ENCODE measurements at regions not wholly inside any gene's neighbourhood (a gene's known extent, or its start where the extent isn't known, plus 50 kb on each side); places are given as distances from the start of the nearest gene placed in this dataset.

DNA sequence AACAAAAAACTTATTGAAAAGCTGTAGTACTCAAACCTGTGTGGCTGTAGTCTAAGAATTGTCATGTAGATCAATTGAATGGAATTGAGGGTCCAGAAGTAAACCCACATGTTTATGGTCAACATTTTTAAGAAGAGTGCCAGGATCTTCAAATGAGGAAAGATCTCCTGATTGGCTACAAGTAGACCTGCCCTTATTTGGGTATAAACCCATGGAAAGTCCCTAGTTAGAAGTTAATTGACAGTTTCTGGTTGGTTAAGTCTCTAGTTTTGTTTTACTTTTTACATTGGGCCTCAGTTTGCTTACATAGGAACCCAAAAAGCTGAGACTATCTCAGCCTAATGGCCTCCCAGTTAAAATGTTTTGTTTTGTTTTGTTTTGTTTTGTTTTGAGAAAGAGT lies 91.9 kb upstream of the RESF1 start:
- no peak for DNase-seq (ENCODE audit: low spot score)

DNA sequence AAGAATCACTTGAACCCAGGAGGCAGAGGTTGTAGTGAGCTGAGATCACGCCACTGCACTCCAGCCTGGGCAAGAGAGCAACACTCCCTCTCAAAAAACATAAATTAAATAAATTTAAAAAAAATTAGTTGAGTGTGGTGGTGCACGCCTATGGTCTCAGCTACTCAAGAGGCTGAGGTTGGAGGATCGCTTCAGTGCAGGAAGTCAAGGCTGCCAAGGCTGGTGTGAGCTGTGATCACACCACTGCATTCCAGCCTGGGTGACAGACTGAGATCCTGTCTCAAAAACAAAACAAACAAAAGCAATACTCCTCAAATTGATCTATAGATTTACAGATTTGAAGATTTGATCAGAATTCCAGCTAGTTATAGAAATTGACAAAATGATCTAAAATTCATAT lies 92.7 kb upstream of the RESF1 start:
- DNase-seq (ENCODE audit: low spot score) = no peak

DNA sequence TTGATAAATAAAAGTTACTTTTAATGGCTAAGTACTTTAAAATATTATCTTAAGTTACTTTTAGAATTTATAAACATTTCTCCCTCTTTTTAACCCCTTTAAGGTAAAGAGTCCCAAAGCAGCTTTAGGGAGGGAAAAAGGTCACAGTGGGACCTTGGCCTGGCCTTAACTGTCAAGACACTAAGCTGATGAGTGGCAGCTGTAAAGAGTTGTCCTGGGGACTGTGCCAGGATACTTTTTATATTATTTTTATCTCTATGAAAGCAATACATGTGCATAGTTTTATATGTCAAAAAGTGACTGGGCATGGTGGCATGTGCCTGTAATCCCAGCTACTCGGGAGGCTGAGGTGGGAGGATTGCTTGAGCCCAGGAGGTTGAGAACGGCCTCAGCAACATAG lies 94.2 kb upstream of the RESF1 start:
- no peak for DNase-seq (ENCODE audit: low spot score)

DNA sequence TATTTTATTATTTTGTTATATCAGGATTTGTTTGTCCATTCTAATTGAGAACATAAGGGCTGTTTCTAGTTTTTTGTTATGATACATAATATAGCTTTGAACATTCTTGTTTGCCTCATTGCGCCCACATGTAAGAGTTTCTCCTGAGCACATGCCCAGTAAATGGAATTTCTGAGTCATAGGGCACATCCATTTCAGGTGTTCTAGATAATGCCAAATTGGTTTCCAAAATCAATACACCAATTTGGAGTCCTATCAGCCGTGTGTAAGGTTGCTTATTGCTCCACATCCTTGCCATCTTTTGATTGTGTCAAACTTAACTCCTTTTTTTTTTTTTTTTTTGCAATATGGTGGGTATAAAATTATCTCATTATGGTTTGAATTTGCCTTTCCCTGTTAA lies 97.9 kb upstream of the RESF1 start:
- no peak for DNase-seq (ENCODE audit: low spot score)

DNA sequence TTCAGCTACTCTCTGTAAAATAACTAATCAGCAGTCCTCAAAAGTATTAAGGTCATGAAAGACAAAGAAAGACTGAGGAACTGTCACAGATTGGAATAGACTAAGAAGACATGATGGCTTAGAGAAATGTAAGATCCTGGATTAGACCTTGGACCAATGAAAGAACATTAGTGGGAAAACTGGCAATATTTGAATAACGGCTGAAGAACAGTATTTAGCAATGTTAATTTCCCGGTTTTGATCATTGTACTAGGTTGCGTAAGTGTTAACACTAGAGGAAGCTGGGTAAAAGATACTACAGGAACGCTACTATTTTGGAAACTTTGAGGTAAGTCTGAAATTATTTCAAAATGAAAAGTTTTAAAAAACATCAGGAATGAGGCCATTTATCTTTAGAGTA lies 98.8 kb upstream of the RESF1 start:
- no peak for DNase-seq (ENCODE audit: low spot score)

DNA sequence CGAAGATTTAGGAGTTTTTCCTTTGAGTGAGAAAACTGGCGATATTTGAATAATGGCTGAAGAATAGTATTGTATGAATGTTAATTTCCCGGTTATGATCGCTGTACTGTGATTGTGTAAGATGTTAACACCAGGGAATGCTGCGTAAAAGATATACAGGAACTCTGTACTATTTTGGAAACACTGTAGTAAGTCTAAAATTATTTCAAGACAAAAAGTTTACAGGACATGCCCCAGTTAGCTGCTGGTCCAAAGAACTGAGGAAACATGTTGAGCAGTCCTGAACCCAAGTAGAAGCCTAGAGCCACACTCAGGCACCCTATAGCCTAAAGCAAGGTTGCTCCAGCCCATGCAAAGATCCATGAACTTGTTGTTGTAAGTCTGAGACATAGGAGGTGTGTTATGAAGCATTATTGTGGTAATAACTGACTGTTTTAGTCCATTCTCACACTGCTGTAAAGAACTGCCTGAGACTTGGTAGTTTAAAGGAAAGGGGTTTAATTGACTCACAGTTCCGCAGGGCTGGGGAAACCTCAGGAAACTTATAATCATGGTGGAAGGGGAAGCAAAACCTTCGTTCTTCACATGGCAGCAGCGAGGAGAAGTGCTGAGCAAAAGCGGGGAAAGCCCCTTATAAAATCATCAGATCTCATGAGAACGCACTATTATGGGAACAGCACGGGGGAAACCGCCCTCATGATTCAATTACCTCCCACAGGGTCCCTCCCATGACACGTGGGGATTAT lies 99.8 kb upstream of the RESF1 start:
- DNase-seq (ENCODE audit: low spot score) = no peak

DNA sequence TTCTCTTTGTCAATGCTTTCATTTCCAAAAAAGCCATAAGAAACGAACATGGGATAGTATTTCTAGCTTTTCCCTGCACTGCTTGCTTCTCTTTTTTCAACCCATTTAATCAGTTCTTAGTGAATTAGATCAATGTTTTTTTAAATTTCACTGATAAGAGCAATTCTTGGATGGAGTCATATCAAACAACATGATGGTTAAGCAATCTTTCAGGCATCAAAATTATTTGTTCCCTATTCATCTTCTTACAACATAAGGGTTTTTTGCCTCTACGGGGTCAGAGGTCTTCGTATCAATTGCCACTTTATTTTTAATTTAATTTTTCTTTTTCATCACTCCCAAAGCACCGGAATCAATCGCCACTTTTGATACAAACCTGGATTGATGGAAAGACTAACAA lies 103.8 kb upstream of the RESF1 start:
- DNase-seq (ENCODE audit: low spot score) = no peak

DNA sequence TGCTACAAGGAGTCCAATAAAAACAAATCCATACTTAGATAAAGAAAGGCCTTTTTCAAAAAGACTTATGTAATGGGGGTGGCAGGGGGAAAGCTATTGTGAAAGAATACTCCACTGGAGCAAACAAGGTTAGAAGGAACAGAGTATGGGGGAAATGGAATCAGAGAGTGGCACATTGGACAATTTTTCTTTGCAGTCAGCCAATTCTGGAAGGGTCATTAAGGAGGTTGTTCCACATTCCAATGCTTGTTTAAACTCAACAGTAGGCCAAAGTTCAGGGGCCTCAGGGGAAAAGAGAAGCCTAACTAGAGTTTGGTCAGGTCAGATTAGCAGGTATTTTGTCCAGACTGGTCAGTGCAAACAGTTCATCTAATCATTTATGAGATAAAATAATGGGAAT lies 105.2 kb upstream of the RESF1 start:
- DNase-seq (ENCODE audit: low spot score) = no peak

DNA sequence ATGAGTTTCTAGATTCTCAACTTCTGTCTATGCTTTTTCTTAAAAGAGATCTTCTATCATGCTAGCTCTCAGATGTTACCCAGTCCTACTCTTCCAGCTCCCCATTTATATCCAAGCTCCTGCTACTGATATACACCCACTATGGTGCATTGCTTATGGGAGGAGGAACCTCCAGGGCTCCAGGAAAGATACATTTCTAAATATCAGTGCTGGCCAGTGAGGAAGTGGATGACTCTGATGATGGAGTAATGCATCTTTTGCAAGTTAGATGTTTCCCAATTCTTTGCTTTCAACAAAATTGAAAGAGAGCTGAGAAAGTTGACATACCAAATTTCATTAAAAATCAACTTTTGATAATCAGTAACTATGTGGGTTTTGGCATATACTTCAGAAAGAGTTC lies 105.7 kb upstream of the RESF1 start:
- DNase-seq (ENCODE audit: low spot score) = no peak

DNA sequence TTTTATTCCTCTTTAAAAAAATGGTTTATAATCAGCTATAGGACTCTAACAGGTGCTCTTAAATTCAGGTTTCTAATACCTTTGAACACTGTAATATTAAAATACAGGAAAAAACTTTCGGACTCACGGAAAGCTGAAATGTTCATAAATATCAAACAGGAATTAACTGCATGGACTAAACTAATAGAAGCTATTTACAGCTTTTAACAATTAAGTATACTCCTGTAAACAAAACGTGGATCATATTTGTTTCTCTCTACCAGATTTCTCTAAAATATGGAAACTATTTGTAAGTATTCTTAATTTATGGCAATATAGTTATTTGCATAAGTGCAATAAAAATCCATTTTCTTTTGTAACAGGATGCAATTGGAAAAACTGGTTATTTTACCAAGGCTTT lies 108.9 kb upstream of the RESF1 start:
- DNase-seq (ENCODE audit: low spot score) = no peak

DNA sequence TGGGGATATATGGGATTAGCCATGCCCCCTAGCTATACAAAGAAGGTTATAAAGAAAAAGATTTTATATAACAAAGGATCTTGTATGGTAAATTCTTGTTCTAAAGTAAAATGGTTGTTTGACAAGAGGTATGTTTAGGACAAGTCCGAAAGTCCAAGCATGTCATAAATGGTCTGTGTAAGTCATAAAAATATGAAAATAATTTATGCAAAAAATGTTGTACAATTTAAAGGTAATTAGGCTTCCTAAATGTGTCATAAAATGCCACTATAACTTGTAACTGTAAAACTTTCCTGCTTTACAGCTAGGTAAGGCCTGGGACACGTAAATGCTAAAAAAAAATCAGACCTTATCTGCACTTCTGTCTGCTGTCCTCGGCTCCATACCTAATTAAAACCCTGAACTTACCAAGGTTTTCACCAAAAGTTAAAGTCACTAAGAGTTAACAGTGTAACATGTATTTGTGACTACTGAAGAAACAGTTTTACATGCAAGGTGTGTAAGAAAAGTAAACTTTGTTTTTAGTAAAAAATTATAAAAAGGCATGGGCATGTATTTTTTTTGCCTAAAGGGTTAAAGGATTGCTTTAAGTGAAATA lies 110.0 kb upstream of the RESF1 start:
- DNase-seq (ENCODE audit: low spot score) = no peak

DNA sequence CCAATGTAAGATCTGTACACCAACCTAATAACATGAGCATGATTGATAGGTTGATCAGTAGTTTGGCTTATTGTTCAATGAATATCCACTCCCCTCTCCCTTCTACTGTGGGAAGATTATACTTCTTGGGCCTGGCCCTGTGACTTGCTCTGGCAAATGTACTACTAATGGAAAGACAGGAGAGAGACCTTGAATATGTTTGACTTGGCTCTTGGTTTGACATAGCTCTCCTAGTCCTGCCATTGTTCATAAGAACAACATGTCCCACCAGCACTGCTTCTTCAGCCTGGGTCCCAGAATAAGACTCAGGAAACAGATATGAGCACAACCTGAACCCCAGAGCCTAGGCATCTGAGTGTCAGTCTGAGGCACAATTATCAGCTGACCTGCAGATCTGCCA lies 112.8 kb upstream of the RESF1 start:
- no peak for DNase-seq (ENCODE audit: low spot score)

DNA sequence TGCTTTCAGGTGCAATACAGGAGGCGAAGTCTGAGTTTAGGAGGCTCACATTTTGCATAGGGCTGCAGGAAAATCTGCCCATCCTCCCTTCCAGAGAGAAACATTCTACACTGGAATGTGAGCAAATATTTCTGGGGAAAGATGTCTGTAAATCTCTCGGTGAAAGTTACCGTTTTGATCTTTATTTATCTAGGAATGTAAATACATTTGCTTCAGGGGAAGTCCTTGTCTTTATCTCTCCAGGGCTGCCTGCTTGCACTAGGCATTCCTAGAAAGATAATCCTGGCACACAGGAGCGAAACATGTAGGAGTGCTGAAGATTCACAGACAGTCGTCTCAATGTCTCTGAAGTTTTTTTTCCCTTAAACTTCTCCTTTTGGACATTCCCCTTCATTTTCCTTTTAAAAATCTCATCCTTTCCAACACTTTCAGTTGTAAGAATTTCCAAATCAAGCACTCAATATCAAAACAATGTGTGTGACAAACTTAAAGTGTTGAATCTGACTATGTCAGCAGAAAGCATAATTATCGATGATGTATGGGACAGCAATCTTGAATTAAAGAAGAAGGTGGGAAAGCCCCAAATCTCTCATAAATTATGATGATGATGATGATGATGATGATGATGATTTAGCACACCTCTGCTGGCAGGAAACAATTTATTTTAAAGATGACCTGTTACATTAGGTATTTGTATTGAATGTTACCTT lies 113.4 kb upstream of the RESF1 start:
- no peak for DNase-seq (ENCODE audit: low spot score)

DNA sequence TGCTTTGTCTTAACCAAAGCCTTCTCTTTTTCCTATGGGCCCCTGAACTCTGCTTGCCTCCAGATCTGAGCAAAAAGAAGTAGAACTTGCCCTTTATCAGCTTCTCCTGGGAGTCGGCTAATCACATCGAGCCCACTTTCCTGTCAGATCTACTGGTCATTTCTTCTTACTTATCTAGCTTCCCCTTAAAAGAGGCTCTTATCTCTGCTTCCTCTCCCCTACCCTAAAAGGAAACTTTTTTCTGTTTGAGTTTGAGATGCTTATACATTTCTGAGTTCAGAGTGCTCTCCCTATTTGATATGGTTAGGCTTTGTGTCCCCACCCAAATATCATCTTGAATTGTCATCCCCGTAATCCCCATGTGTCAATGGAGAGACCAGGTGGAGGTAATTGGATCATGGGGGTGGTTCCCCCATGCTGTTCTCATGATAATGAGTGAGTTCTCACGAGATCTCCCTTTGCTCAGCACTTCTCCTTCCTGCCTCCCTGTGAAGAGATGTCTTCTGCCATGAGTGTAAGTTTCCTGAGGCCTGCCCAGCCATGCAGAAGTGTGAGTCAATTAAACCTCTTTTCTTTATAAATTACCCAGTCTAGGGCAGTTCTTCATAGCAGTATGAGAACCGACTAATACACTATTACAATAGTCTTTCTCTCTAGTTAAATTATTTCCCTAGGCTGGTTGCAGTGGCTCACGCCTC lies 114.7 kb upstream of the AMN1 start:
- DNase-seq (ENCODE audit: low spot score) = no peak

DNA sequence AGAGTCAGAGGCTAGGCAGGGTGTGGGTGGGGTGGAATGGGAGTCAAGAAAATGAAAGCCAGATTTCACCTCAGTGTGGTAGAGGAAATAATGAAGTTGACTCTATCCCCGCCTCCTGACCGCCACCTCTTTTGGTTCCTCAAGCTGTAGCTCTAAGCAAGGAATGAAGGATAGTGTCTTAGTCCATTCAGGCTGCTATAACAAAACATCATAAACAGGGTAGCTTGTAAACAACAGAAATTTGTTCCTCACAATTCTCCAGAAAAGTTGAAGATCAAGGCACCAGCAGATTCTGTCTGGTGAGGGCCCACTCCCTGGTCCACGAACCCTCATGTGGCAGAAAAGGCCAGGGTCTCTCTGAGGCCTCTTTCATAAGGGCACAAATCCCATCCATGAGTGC lies 109.1 kb upstream of the AMN1 start:
- no peak for DNase-seq (ENCODE audit: low spot score)

DNA sequence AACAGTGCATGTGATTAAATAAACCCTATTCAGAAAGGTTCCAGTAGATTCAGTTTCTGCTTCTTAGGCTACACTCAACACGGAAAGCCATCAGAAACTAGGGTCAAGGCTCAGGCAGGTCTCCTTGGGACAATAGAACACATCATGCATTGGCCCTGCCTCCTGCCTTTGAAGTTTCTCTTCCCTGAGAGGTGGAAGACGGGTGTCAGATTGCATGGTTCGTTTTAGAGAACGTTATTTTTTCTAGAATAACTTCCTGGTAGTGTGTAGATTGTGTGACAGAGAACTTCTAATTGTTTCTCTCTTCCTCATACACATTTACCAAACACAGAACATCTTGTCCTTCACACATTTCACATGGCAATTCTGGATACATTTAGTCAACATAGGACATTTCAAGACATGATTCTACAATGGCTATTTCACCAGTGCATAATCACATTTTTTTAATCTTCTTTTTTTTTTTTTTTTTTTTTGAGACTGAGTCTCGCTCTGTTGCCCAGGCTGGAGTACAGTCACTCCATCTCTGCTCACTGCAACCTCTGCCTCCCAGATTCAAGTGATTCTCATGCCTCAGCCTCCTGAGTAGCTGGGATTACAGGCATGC lies 106.6 kb upstream of the AMN1 start:
- no peak for DNase-seq (ENCODE audit: low spot score)

DNA sequence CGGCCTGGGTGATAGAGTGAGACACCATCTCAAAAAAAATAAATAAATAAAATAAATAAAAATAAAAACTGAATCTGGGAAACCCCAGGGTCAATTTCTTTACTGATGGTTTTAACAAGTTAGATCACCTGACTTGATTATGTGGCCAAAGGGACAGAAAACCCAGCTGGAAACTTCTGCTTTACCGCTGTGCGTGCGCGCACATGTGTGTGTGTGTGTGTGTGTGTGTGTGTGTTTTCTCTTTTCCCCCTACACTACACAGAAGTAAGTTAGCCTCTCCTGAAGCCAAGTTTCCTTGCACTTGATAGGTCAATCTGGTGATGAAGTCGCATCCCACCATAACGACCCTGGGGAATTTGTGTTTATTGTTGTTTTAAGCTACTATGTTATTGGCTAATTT lies 105.3 kb upstream of the AMN1 start:
- DNase-seq (ENCODE audit: low spot score) = no peak

DNA sequence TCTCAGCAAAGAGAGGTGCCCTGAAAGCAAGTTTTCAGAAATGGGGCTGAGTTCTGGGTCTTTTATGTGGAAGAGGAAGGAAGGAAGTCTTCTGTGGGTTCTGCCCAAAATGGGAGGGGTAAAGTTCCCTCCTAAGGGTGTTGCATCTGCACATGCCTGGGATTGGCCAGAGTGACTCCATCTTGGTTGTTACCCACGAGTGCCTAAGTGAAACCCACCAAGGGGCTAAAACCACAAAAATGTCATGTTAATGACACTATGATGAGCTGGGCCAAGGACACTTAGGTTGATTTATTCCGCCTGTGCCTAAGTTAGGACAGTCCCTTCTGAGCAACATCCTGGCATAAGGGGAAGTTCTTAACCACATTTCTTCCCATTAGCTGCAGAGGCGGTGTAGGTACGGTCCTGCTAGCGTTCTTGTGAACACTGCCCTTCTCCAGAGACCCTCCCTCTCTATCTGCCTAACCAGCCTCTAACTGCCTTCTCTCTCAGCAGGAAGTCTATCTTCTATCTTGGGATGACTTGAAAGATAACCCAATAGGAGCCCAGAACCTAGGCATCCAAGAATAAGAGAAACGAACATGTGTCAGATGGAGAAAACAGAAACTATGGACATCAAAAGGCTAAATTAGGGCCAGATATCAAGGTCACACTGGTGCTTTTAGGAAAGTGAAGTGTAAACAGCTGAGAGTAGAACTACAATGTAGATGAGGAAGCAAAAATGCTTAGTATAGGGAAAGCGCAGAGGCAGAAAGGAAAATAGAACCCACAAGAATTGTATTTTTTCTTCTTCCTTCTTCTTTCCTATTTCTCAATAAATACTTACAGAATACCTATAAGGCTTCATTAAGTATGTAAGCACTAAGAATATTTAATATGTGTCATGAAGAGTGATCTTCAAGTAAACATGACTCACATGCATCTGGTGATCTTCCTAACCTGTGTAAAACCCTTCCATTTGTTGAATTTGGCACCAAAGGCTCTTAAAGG lies 104.2 kb upstream of the AMN1 start:
- DNase-seq (ENCODE audit: low spot score) = no peak

DNA sequence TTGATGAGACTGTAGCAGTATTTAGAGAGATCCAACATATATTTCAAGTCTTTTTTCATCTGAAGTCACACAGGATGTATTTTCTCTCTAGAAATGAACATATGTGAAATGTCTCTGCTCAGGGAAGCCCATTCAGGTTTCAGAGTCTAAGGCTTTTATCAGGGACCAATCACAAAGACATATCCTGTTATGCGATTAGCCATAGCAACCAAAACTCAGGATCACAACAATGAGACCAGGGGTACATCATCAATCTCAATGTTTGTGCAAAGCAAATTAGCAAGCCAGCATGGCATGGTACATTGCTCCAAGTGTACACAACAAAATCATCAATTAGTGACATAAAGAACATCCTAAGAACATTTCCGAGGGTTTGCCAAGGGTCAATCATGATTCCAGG lies 99.2 kb upstream of the AMN1 start:
- no peak for DNase-seq (ENCODE audit: low spot score)

DNA sequence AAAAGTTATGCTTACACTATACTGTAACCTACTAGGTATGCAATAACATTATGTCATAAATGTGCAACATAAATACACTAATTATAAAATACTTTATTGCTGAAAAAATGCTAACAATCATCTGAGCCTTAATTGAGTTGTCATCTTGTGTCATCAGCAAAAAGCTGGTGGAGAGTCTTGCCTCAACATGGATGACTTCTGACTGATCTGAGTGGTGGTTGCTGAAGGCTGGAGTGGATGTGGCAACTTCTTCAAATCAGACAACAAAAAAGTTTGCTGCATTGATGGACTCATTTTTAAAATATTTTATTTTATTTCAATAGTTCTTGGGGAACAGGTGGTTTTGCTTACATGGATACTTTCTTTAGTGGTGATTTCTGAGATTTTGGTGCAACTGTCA lies 93.9 kb upstream of the AMN1 start:
- no peak for DNase-seq (ENCODE audit: low spot score)

DNA sequence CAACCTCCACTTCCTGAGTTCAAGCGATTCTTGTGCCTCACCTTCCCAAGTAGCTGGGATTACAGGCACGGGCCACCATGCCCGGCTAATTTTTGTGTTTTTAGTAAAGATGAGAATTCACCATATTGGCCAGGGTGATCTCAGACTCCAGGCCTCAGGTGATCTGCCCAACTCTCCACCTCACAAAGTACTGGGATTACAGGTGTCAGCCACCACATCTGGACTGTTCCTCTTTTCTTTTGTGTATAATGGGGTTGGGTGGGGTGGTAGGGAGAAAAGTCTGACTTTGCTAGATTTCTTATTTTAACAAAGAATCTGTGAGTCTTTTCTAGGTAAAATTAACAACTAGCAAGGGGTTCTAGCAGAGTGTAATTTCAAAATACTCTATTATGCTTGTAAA lies 92.7 kb upstream of the AMN1 start:
- DNase-seq (ENCODE audit: low spot score) = no peak
